ENCODE measurements at regions not wholly inside any gene's neighbourhood (a gene's known extent, or its start where the extent isn't known, plus 50 kb on each side); places are given as distances from the start of the nearest gene placed in this dataset.

GRCh38 chr1:234884701-234885100 lies 243.9 kb downstream of the TOMM20 start:
- TF ChIP-seq, protein P1, sequence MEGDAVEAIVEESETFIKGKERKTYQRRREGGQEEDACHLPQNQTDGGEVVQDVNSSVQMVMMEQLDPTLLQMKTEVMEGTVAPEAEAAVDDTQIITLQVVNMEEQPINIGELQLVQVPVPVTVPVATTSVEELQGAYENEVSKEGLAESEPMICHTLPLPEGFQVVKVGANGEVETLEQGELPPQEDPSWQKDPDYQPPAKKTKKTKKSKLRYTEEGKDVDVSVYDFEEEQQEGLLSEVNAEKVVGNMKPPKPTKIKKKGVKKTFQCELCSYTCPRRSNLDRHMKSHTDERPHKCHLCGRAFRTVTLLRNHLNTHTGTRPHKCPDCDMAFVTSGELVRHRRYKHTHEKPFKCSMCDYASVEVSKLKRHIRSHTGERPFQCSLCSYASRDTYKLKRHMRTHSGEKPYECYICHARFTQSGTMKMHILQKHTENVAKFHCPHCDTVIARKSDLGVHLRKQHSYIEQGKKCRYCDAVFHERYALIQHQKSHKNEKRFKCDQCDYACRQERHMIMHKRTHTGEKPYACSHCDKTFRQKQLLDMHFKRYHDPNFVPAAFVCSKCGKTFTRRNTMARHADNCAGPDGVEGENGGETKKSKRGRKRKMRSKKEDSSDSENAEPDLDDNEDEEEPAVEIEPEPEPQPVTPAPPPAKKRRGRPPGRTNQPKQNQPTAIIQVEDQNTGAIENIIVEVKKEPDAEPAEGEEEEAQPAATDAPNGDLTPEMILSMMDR (IDR thresholded peaks at IDR 0.05), result no peak
- ATAC-seq (ENCODE audit: low FRiP score) (no peak), DNase-seq (ENCODE audit: low spot score) (no peak)

GRCh38 chr1:234884006-234884405 lies 244.6 kb downstream of the TOMM20 start:
- DNase-seq (ENCODE audit: low spot score), result no peak
- TF ChIP-seq, protein P1 (IDR thresholded peaks at IDR 0.05), result no peak

GRCh38 chr1:234882898-234883297 lies 245.7 kb downstream of the TOMM20 start:
- no peak for DNase-seq (ENCODE audit: low spot score)
- no peak for ATAC-seq (ENCODE audit: low FRiP score)
- TF ChIP-seq, protein P1 (IDR thresholded peaks at IDR 0.05), result no peak

More at GRCh38 chr1:234884006-234884405, 244.6 kb downstream of the TOMM20 start:
- ATAC-seq (ENCODE audit: low FRiP score), result no peak

- ATAC-seq (ENCODE audit: low FRiP score) (no peak), DNase-seq (ENCODE audit: low spot score) (no peak)
- TF ChIP-seq, protein P1 (IDR thresholded peaks at IDR 0.05), result no peak
Observed at GRCh38 chr1:234881893-234882771, 246.5 kb downstream of the TOMM20 start.

GRCh38 chr1:234879147-234880080 lies 249.2 kb downstream of the TOMM20 start:
- TF ChIP-seq, protein P1 (IDR thresholded peaks at IDR 0.05), result no peak
- DNase-seq (ENCODE audit: low spot score), result no peak
- ATAC-seq (ENCODE audit: low FRiP score), result no peak

GRCh38 chr1:234878288-234878687 lies 250.3 kb downstream of the TOMM20 start:
- ATAC-seq (ENCODE audit: low FRiP score) (no peak), DNase-seq (ENCODE audit: low spot score) (no peak)
- TF ChIP-seq, protein P1 (IDR thresholded peaks at IDR 0.05), result no peak
